Hematopoietic multipotent progenitor cell treated with erythropoietin and hydrocortisone succinate and interleukin-3 and kit ligand, for 8 days (in vitro differentiated cells): ENCODE measurements at regions not wholly inside any gene's neighbourhood (a gene's known extent, or its start where the extent isn't known, plus 50 kb on each side); places are given as distances from the start of the nearest gene placed in this dataset.

Experiments
- DNase-seq: peaks from one replicate; pipeline ENCODE4 v3.0.0-alpha.2; 2015

GRCh38 chrX:33465137-33465536 is 253.8 kb upstream of the DMD start:
- DNase-seq, result no peak

- no peak for DNase-seq
Observed at GRCh38 chrX:33457102-33457501, 245.8 kb upstream of the DMD start.

GRCh38 chrX:33447285-33447684 is 235.9 kb upstream of the DMD start:
- DNase-seq, result no peak

- peak; percentile 22 for DNase-seq
Observed at GRCh38 chrX:33434256-33435092, 223.1 kb upstream of the DMD start.

GRCh38 chrX:33416273-33416805 is 205.0 kb upstream of the DMD start:
- DNase-seq, result no peak

GRCh38 chrX:33415459-33415858 is 204.1 kb upstream of the DMD start:
- no peak for DNase-seq

- no peak for DNase-seq
Observed at GRCh38 chrX:33385546-33385945, 174.2 kb upstream of the DMD start.

GRCh38 chrX:33379839-33380238 is 168.5 kb upstream of the DMD start:
- no peak for DNase-seq

- DNase-seq, result no peak
Observed at GRCh38 chrX:33357606-33358005, 146.3 kb upstream of the DMD start.

GRCh38 chrX:33339219-33339618 is 127.9 kb upstream of the DMD start:
- no peak for DNase-seq

- DNase-seq, result no peak
Observed at GRCh38 chrX:33336783-33337182, 125.4 kb upstream of the DMD start.

- no peak for DNase-seq
Observed at GRCh38 chrX:33333271-33333670, 121.9 kb upstream of the DMD start.

GRCh38 chrX:33330798-33331197 is 119.4 kb upstream of the DMD start:
- no peak for DNase-seq

- DNase-seq, result no peak
Observed at GRCh38 chrX:33324099-33324498, 112.8 kb upstream of the DMD start.

- DNase-seq, result no peak
Observed at GRCh38 chrX:33307911-33308354, 96.6 kb upstream of the DMD start.

GRCh38 chrX:33298622-33299021 is 87.3 kb upstream of the DMD start:
- no peak for DNase-seq

GRCh38 chrX:33285550-33285949 is 74.2 kb upstream of the DMD start:
- DNase-seq, result no peak

- DNase-seq, result no peak
Observed at GRCh38 chrX:33277046-33277445, 65.7 kb upstream of the DMD start.

- no peak for DNase-seq
Observed at GRCh38 chrX:33273535-33273934, 62.2 kb upstream of the DMD start.

GRCh38 chrX:33272986-33273385 is 61.6 kb upstream of the DMD start:
- DNase-seq, result no peak
